Mammary epithelial cell (primary cell): ENCODE measurements at regions not wholly inside any gene's neighbourhood (a gene's known extent, or its start where the extent isn't known, plus 50 kb on each side); places are given as distances from the start of the nearest gene placed in this dataset.

Experiments
- EZH2 ChIP-seq: IDR thresholded peaks from 2 replicates; pipeline ENCODE4 v1.6.1; 2012; ENCODE audit warnings: low read length, inconsistent platforms, borderline replicate concordance
- TF ChIP-seq, protein P1 (sequence below), 2 donors: IDR thresholded peaks in 1 of 2; conservative IDR thresholded peaks in 1 of 2; 2 replicates each; pipeline ENCODE4 v1.5.1; 2011 to 2012; ENCODE audit warnings: inconsistent platforms in 2 of 2, low read length in 2 of 2, mild to moderate bottlenecking in 2 of 2, control low read depth in 1 of 2, low read depth in 1 of 2; ENCODE audit not compliant: insufficient read depth in 1 of 2; ENCODE audit errors: extremely low read depth in 1 of 2

DNA sequence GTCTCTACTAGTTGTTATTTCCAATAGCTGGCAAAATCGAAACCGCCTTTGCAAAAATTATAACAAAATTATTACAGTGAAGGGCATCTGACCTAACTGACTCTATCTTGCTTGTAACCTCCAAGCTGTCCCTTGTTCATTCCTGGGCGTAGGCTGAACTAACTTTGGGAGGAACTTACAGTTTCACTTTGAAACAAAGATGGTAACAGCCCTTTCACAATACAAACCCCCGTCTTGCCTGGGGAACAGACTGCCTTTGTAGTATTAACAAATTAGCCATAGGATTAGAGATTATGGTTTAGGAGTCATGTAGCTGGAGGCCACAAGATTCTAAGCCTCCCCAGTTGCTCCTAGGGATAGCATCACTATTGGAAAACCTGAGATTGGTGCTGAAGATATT lies 131.6 kb upstream of the HSD17B12 start:
- TF ChIP-seq, protein P1, sequence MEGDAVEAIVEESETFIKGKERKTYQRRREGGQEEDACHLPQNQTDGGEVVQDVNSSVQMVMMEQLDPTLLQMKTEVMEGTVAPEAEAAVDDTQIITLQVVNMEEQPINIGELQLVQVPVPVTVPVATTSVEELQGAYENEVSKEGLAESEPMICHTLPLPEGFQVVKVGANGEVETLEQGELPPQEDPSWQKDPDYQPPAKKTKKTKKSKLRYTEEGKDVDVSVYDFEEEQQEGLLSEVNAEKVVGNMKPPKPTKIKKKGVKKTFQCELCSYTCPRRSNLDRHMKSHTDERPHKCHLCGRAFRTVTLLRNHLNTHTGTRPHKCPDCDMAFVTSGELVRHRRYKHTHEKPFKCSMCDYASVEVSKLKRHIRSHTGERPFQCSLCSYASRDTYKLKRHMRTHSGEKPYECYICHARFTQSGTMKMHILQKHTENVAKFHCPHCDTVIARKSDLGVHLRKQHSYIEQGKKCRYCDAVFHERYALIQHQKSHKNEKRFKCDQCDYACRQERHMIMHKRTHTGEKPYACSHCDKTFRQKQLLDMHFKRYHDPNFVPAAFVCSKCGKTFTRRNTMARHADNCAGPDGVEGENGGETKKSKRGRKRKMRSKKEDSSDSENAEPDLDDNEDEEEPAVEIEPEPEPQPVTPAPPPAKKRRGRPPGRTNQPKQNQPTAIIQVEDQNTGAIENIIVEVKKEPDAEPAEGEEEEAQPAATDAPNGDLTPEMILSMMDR (conservative IDR thresholded peaks at IDR 0.05 in 1 of 2, IDR thresholded peaks at IDR 0.05 in 1 of 2; ENCODE audit: extremely low read depth in 1 of 2, insufficient read depth in 1 of 2, low read depth in 1 of 2, low read length in 2 of 2) = no peak
- TF ChIP-seq EZH2 = no peak
